HG03378 (cell line): ENCODE measurements at regions not wholly inside any gene's neighbourhood (a gene's known extent, or its start where the extent isn't known, plus 50 kb on each side); places are given as distances from the start of the nearest gene placed in this dataset.

Experiments
- ATAC-seq: cut with Tn5 transposase; IDR thresholded peaks from one replicate; pipeline ENCODE4 v1.9.1; 2021; ENCODE audit warnings: mild to moderate bottlenecking, moderate library complexity; ENCODE audit not compliant: unreplicated experiment

- ATAC-seq = no peak
Measured at GRCh38 chr7:13518738-13519137, 470.7 kb downstream of the ETV1 start.

GRCh38 chr7:13524076-13524475 is 465.4 kb downstream of the ETV1 start:
- ATAC-seq = no peak

- no peak for ATAC-seq
Measured at GRCh38 chr7:13532028-13532753, 457.3 kb downstream of the ETV1 start.

- no peak for ATAC-seq
Measured at GRCh38 chr7:13538669-13539068, 450.8 kb downstream of the ETV1 start.

GRCh38 chr7:13540429-13540828 is 449.0 kb downstream of the ETV1 start:
- ATAC-seq = no peak

- no peak for ATAC-seq
Measured at GRCh38 chr7:13541326-13541725, 448.1 kb downstream of the ETV1 start.

GRCh38 chr7:13542451-13542850 is 447.0 kb downstream of the ETV1 start:
- no peak for ATAC-seq

GRCh38 chr7:13551503-13551902 is 438.0 kb downstream of the ETV1 start:
- no peak for ATAC-seq

- no peak for ATAC-seq
Measured at GRCh38 chr7:13560441-13560840, 429.0 kb downstream of the ETV1 start.

GRCh38 chr7:13563257-13563656 is 426.2 kb downstream of the ETV1 start:
- no peak for ATAC-seq

- no peak for ATAC-seq
Measured at GRCh38 chr7:13563680-13564079, 425.8 kb downstream of the ETV1 start.

- ATAC-seq = no peak
Measured at GRCh38 chr7:13577566-13578145, 411.8 kb downstream of the ETV1 start.

GRCh38 chr7:13578294-13578693 is 411.2 kb downstream of the ETV1 start:
- no peak for ATAC-seq

- ATAC-seq = no peak
Measured at GRCh38 chr7:13581097-13581496, 408.4 kb downstream of the ETV1 start.

GRCh38 chr7:13593854-13594253 is 395.6 kb downstream of the ETV1 start:
- no peak for ATAC-seq

- no peak for ATAC-seq
Measured at GRCh38 chr7:13602036-13602435, 387.4 kb downstream of the ETV1 start.

- no peak for ATAC-seq
Measured at GRCh38 chr7:13603016-13603415, 386.4 kb downstream of the ETV1 start.

GRCh38 chr7:13603661-13604060 is 385.8 kb downstream of the ETV1 start:
- ATAC-seq = no peak

GRCh38 chr7:13604178-13604577 is 385.3 kb downstream of the ETV1 start:
- no peak for ATAC-seq

GRCh38 chr7:13610372-13610771 is 379.1 kb downstream of the ETV1 start:
- no peak for ATAC-seq

GRCh38 chr7:13615679-13616078 is 373.8 kb downstream of the ETV1 start:
- no peak for ATAC-seq

- ATAC-seq = no peak
Measured at GRCh38 chr7:13627455-13627854, 362.0 kb downstream of the ETV1 start.
